GM19351 (cell line): ENCODE measurements at regions not wholly inside any gene's neighbourhood (a gene's known extent, or its start where the extent isn't known, plus 50 kb on each side); places are given as distances from the start of the nearest gene placed in this dataset.

Experiments
- ATAC-seq: cut with Tn5 transposase; IDR thresholded peaks from one replicate; pipeline ENCODE4 v1.9.1; 2021; ENCODE audit warnings: mild to moderate bottlenecking, moderate library complexity; ENCODE audit not compliant: unreplicated experiment

- no peak for ATAC-seq
Observed at GRCh38 chr6:56378507-56378906, 131.1 kb upstream of the COL21A1 start.

- no peak for ATAC-seq
Observed at GRCh38 chr6:56377295-56377694, 129.9 kb upstream of the COL21A1 start.

GRCh38 chr6:56375806-56376205 lies 128.4 kb upstream of the COL21A1 start:
- no peak for ATAC-seq

- ATAC-seq = no peak
Observed at GRCh38 chr6:56374841-56375369, 127.5 kb upstream of the COL21A1 start.

GRCh38 chr6:56372406-56372995 lies 125.1 kb upstream of the COL21A1 start:
- no peak for ATAC-seq

- peak; percentile 83 for ATAC-seq
Observed at GRCh38 chr6:56370561-56371211, 123.3 kb upstream of the COL21A1 start.

GRCh38 chr6:56370127-56370540 lies 122.8 kb upstream of the COL21A1 start:
- no peak for ATAC-seq

GRCh38 chr6:56368491-56368890 lies 121.1 kb upstream of the COL21A1 start:
- no peak for ATAC-seq

- ATAC-seq = no peak
Observed at GRCh38 chr6:56366141-56366852, 118.9 kb upstream of the COL21A1 start.

- no peak for ATAC-seq
Observed at GRCh38 chr6:56364827-56365339, 117.5 kb upstream of the COL21A1 start.

- no peak for ATAC-seq
Observed at GRCh38 chr6:56364431-56364826, 117.0 kb upstream of the COL21A1 start.

GRCh38 chr6:56363796-56364430 lies 116.5 kb upstream of the COL21A1 start:
- ATAC-seq = no peak

- ATAC-seq = no peak
Observed at GRCh38 chr6:56361812-56362211, 114.4 kb upstream of the COL21A1 start.

- peak; percentile 87 for ATAC-seq
Observed at GRCh38 chr6:56359201-56359899, 112.0 kb upstream of the COL21A1 start.

- ATAC-seq = peak; percentile 55
Observed at GRCh38 chr6:56357616-56358373, 110.4 kb upstream of the COL21A1 start.

GRCh38 chr6:56356426-56356825 lies 109.0 kb upstream of the COL21A1 start:
- no peak for ATAC-seq

GRCh38 chr6:56353860-56354259 lies 106.5 kb upstream of the COL21A1 start:
- ATAC-seq = no peak

GRCh38 chr6:56350628-56351260 lies 103.4 kb upstream of the COL21A1 start:
- ATAC-seq = no peak

GRCh38 chr6:56349194-56349593 lies 101.8 kb upstream of the COL21A1 start:
- no peak for ATAC-seq
